Endothelial cell of umbilical vein (primary cell): ENCODE measurements at regions not wholly inside any gene's neighbourhood (a gene's known extent, or its start where the extent isn't known, plus 50 kb on each side); places are given as distances from the start of the nearest gene placed in this dataset.

ENCODE experiments used
- CTCF ChIP-seq, 2 donors: IDR thresholded peaks; 1 replicate in 1 of 2; 2 replicates in 1 of 2; pipeline ENCODE4 v1.5.1; 2011; ENCODE audit warnings: low read length in 2 of 2, mild to moderate bottlenecking in 2 of 2, moderate library complexity in 2 of 2, control low read depth in 1 of 2, inconsistent platforms in 1 of 2, low read depth in 1 of 2; ENCODE audit not compliant: insufficient read depth in 1 of 2; ENCODE audit errors: extremely low read depth in 1 of 2
- EZH2 ChIP-seq: IDR thresholded peaks from 2 replicates; pipeline ENCODE4 v1.6.1; 2012; ENCODE audit warnings: borderline replicate concordance, low read depth, mild to moderate bottlenecking, moderate library complexity, low read length, inconsistent platforms; ENCODE audit not compliant: severe bottlenecking
- JUN ChIP-seq: IDR thresholded peaks from 2 replicates; pipeline ENCODE4 v1.6.1; 2011; ENCODE audit warnings: borderline replicate concordance, low read depth; ENCODE audit not compliant: insufficient read length, insufficient read depth
- MYC ChIP-seq: IDR thresholded peaks from one replicate; pipeline ENCODE4 v1.6.1; 2011; ENCODE audit warnings: mild to moderate bottlenecking, low read depth, low read length
- POLR2A ChIP-seq: IDR thresholded peaks from 2 replicates; pipeline ENCODE4 v1.6.1; 2012; ENCODE audit warnings: low read depth, mild to moderate bottlenecking, control low read depth, low read length
- POLR2AphosphoS5 ChIP-seq: IDR thresholded peaks from 2 replicates; pipeline ENCODE4 v1.6.1; 2012; ENCODE audit warnings: low read depth, mild to moderate bottlenecking, control low read depth, low read length, moderate library complexity; ENCODE audit not compliant: insufficient read depth
- TF ChIP-seq, protein P1 (sequence below): IDR thresholded peaks from 2 replicates; pipeline ENCODE4 v1.6.1; 2011; ENCODE audit not compliant: insufficient read depth, insufficient read length

DNA sequence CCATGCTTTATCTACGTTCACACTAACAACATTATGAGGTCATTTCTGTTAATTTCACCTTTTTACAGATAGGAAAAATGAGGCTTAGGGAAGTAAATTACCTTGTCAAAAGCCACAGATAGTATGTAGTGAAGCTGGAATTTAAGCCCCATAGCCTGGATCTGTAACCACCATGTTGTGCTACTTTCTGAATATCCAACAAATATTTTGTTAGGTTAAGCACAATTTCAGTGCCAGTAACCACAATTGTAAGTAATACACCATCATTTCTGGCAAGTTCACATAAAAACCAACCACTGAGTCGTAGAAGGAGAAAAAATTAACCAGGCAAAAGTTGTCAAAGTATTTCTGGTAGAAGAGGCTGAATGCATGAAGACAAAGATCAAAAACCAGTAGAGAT is 593.1 kb upstream of the CAMK1G start:
- no peak for TF ChIP-seq CTCF (IDR thresholded peaks at IDR 0.05; ENCODE audit: extremely low read depth in 1 of 2, insufficient read depth in 1 of 2, low read depth in 1 of 2, low read length in 2 of 2)
- TF ChIP-seq POLR2A = no peak
- no peak for TF ChIP-seq MYC
- no peak for TF ChIP-seq EZH2
- no peak for TF ChIP-seq POLR2AphosphoS5
- TF ChIP-seq, protein P1, sequence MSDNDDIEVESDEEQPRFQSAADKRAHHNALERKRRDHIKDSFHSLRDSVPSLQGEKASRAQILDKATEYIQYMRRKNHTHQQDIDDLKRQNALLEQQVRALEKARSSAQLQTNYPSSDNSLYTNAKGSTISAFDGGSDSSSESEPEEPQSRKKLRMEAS = no peak
- TF ChIP-seq JUN = no peak
